ENCODE measurements at regions not wholly inside any gene's neighbourhood (a gene's known extent, or its start where the extent isn't known, plus 50 kb on each side); places are given as distances from the start of the nearest gene placed in this dataset.
"Not testable (repeated sequence)": the region's sequence is repeated elsewhere in the genome, so short reads cannot be mapped to it uniquely, and the experiment has no call there.

- TF ChIP-seq CTCF (IDR thresholded peaks at IDR 0.05; ENCODE audit: low read depth, low read length): peak; percentile 27; the same call in 1 of the 2 replicates
- not testable (repeated sequence) for TF ChIP-seq EZH2phosphoT487 (IDR thresholded peaks at IDR 0.05; ENCODE audit: low read depth)
Observed at GRCh38 chr1:778451-779278, 92.2 kb upstream of the OR4F16 start.

Measured in OCI-LY3 (cell line).